GM06990 (cell line): ENCODE measurements at regions not wholly inside any gene's neighbourhood (a gene's known extent, or its start where the extent isn't known, plus 50 kb on each side); places are given as distances from the start of the nearest gene placed in this dataset.

ENCODE experiments used
- DNase-seq: peaks from one replicate; pipeline ENCODE4 v3.0.0-alpha.2; 2011; ENCODE audit not compliant: insufficient read length; ENCODE audit errors: extremely low read depth
- H3K27me3 ChIP-seq: replicated peaks from 2 replicates; pipeline ENCODE4 v1.6.0; 2011; ENCODE audit warnings: low read length; ENCODE audit not compliant: control insufficient read depth, insufficient read depth
- H3K36me3 ChIP-seq: 2 replicates; pipeline ENCODE4 v1.5.1; 2011; ENCODE audit warnings: low read length; ENCODE audit not compliant: control insufficient read depth, insufficient read depth
- H3K4me3 ChIP-seq: replicated peaks from 2 replicates; pipeline ENCODE4 v1.5.1; 2011; ENCODE audit warnings: low read depth, mild to moderate bottlenecking, control low read depth, low read length
- TF ChIP-seq, protein P1 (sequence below): IDR thresholded peaks from 2 replicates; pipeline ENCODE4 v1.5.1; 2011; ENCODE audit warnings: low read length, control low read depth, mild to moderate bottlenecking, inconsistent platforms; ENCODE audit not compliant: insufficient read depth, poor library complexity, severe bottlenecking

DNA sequence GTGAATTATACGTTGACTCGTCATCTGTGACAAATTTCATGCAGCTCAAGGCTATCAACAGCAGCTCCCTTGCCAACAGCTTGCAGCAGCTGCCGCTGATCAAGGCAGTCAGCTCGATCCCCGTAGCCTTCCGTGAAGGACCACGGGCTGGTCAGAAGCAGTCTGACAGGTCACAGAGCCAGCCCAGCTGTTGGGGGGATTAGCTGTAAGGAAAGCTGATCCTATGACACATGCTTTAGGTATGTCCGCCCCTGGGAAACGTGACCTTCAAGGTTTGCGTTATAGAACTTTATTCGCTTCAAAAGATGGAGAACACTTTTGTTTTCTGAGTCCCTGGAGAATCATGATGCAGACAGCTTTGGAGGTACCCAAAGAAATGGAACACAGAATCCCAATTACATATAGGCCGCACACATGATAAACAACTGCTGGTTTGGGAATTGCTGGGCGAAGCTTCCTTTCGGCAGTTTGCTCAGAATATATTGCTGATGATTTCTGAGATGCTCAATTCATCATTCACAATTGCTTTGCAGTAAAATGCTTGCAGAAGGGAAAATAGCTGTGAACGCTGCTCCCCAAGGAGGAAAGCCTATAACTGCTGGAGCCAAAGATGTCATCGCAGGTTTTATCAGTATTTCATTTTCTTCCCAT, 62.6 kb upstream of the USP29 start:
- Histone ChIP-seq H3K4me3 (no peak overlapping the region), H3K27me3 (no peaks in the 10 kb centered on the region), H3K36me3 (no peaks in the 10 kb centered on the region)
- TF ChIP-seq, protein P1, sequence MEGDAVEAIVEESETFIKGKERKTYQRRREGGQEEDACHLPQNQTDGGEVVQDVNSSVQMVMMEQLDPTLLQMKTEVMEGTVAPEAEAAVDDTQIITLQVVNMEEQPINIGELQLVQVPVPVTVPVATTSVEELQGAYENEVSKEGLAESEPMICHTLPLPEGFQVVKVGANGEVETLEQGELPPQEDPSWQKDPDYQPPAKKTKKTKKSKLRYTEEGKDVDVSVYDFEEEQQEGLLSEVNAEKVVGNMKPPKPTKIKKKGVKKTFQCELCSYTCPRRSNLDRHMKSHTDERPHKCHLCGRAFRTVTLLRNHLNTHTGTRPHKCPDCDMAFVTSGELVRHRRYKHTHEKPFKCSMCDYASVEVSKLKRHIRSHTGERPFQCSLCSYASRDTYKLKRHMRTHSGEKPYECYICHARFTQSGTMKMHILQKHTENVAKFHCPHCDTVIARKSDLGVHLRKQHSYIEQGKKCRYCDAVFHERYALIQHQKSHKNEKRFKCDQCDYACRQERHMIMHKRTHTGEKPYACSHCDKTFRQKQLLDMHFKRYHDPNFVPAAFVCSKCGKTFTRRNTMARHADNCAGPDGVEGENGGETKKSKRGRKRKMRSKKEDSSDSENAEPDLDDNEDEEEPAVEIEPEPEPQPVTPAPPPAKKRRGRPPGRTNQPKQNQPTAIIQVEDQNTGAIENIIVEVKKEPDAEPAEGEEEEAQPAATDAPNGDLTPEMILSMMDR, result no peak
- no peak for DNase-seq

GRCh38 chr19:57058871-57059270, 60.9 kb upstream of the USP29 start:
- Histone ChIP-seq H3K4me3 (no peak overlapping the region), H3K36me3 (no peaks in the 10 kb centered on the region), H3K27me3 (no peaks in the 10 kb centered on the region)
- TF ChIP-seq, protein P1, result no peak
- DNase-seq, result no peak

- TF ChIP-seq, protein P1, result no peak
- Histone ChIP-seq H3K27me3 (no peaks in the 10 kb centered on the region), H3K4me3 (no peak overlapping the region), H3K36me3 (no peaks in the 10 kb centered on the region)
- DNase-seq, result no peak
Observed at GRCh38 chr19:57063070-57063469, 56.7 kb upstream of the USP29 start.

DNA sequence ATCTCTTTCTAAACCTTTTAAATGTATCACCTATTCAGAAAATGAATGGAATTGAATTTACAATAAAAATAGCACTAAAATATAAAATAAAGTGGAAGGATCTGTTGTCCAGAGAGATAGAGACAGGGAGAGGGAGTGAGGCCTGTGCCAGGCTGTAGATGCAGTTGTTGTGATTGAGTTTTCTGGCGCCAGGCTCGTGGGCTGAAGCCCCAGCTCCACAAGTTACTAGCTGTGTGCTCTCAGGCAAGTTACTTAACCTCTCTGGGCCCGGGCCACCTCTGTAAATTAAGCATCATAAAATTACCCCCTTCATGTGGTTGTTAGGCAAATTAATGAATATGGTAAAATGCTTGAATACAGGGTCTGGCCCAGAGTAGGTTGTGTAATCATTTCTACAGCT, 52.3 kb upstream of the USP29 start:
- Histone ChIP-seq H3K36me3 (no peaks in the 10 kb centered on the region), H3K27me3 (no peaks in the 10 kb centered on the region), H3K4me3 (no peak overlapping the region)
- DNase-seq, result no peak
- TF ChIP-seq, protein P1, result no peak

DNA sequence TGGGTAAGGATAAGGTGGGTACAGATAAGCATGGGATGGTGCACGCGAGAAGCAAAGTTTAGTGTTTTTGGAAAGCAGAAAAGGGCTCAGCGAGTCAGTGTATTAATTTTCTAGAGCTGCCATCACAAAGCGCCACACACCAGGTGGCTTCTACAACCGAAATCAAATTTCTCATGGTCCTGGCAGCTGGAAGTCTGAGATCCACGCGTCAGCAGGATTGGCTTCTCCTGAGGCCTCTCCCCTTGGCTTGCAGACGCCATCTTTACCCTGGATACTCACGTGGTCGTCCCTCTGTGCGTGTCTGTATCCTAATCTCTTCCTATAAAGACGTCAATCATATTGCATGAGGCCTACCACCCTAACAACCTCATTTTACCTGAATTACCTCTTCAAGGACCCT, 51.5 kb upstream of the USP29 start:
- DNase-seq, result no peak
- TF ChIP-seq, protein P1, result no peak
- Histone ChIP-seq H3K27me3 (no peaks in the 10 kb centered on the region), H3K4me3 (no peak overlapping the region), H3K36me3 (no peaks in the 10 kb centered on the region)
